B cell (primary cell): ENCODE measurements at regions not wholly inside any gene's neighbourhood (a gene's known extent, or its start where the extent isn't known, plus 50 kb on each side); places are given as distances from the start of the nearest gene placed in this dataset.

ENCODE experiments used
- ATAC-seq: fragments of 200-7000 bp; cut with Tn5 transposase; one replicate; pipeline ENCODE4 v1.10.0; 2021; ENCODE audit warnings: low read depth, mild to moderate bottlenecking, moderate number of reproducible peaks, moderate library complexity
- CTCF ChIA-PET: fragments of 350-600 bp; sonication (Branson Sonifier 250); formaldehyde crosslinking; loops from one replicate; lab custom pipeline; 2021; ENCODE audit warnings: antibody characterized with exemption, inconsistent platforms; lab: Charles Lee
- POLR2A ChIA-PET: fragments of 350-600 bp; sonication (Branson Sonifier 250); formaldehyde crosslinking; loops from one replicate; lab custom pipeline; 2021; ENCODE audit warnings: antibody characterized with exemption; lab: Charles Lee
- DNase-seq: peaks from one replicate; pipeline ENCODE4 v3.0.0; 2013
- H2AFZ ChIP-seq: 2 replicates; pipeline ENCODE4 v1.6.1; 2012; ENCODE audit warnings: mild to moderate bottlenecking, low read depth, low read length; ENCODE audit not compliant: insufficient read depth, poor library complexity, severe bottlenecking
- H3K27ac ChIP-seq, 2 donors: 1 replicate in 1 of 2; 2 replicates in 1 of 2; pipeline ENCODE4 v1.5.1; 2012 to 2013; ENCODE audit warnings: low read length in 2 of 2, mild to moderate bottlenecking in 2 of 2, moderate library complexity in 1 of 2
- H3K27me3 ChIP-seq, 4 experiments: fragments of 200-600 bp in 1 of 4; sonication (generic) in 1 of 4; replicated peaks in 1 of 4; 1 replicate in 2 of 4; 2 replicates in 2 of 4; pipeline versions ENCODE4 v1.6.1 to v1.7.0; 2013 to 2016; ENCODE audit warnings: low read length in 3 of 4, mild to moderate bottlenecking in 2 of 4, mixed read lengths in 1 of 4, moderate library complexity in 1 of 4; ENCODE audit not compliant: insufficient read depth in 4 of 4, control insufficient read depth in 3 of 4; ENCODE audit errors: control extremely low read depth in 1 of 4
- H3K36me3 ChIP-seq, 2 experiments: replicated peaks in 1 of 2; 1 replicate in 1 of 2; 2 replicates in 1 of 2; pipeline versions ENCODE4 v1.6.1 to v1.7.1; 2013; ENCODE audit warnings: low read length in 1 of 2; ENCODE audit not compliant: insufficient read depth in 2 of 2, control insufficient read depth in 1 of 2; ENCODE audit errors: control extremely low read depth in 1 of 2, extremely low read depth in 1 of 2
- H3K4me1 ChIP-seq, 2 donors: fragments of 200-600 bp in 1 of 2; sonication (generic) in 1 of 2; 1 replicate in 1 of 2; 2 replicates in 1 of 2; pipeline versions ENCODE4 v1.5.1 to v1.6.1; 2013 to 2017; ENCODE audit warnings: low read length in 2 of 2; ENCODE audit not compliant: control insufficient read depth in 2 of 2, insufficient read depth in 2 of 2
- H3K4me2 ChIP-seq: replicated peaks from 2 replicates; pipeline ENCODE3; 2012; ENCODE audit warnings: mild to moderate bottlenecking, low read depth, low read length; ENCODE audit not compliant: poor library complexity, severe bottlenecking
- H3K4me3 ChIP-seq, 5 experiments: fragments of 200-600 bp in 1 of 5; sonication (generic) in 1 of 5; 1 replicate in 3 of 5; 2 replicates in 2 of 5; pipeline versions ENCODE4 v1.5.1 to v1.7.0; 2011 to 2016; ENCODE audit warnings: low read length in 4 of 5, mild to moderate bottlenecking in 4 of 5, low read depth in 2 of 5, control low read depth in 1 of 5, moderate library complexity in 1 of 5; ENCODE audit not compliant: insufficient read depth in 1 of 5; ENCODE audit errors: control extremely low read depth in 1 of 5, extremely low read depth in 1 of 5
- H3K79me2 ChIP-seq: fragments of 200-600 bp; sonication (generic); one replicate; pipeline ENCODE4 v1.6.0; 2016; ENCODE audit warnings: low read length; ENCODE audit not compliant: control insufficient read depth, insufficient read depth
- H3K9ac ChIP-seq: fragments of 200-600 bp; sonication (generic); 2 replicates; pipeline ENCODE4 v1.6.1; 2017; ENCODE audit warnings: mild to moderate bottlenecking, low read length, moderate library complexity
- H3K9me3 ChIP-seq, 3 donors: one replicate each; pipeline versions ENCODE4 v1.6.1 to v1.7.1; 2013; ENCODE audit warnings: low read length in 2 of 3; ENCODE audit not compliant: control insufficient read depth in 2 of 3, insufficient read depth in 1 of 3; ENCODE audit errors: control extremely low read depth in 1 of 3
- H4K20me1 ChIP-seq: 2 replicates; pipeline ENCODE4 v1.6.0; 2012; ENCODE audit warnings: mild to moderate bottlenecking, low read length; ENCODE audit not compliant: insufficient read depth, control insufficient read depth, poor library complexity, severe bottlenecking
- H3K27ac Mint-ChIP-seq: one replicate; pipeline ENCODE4 v1.8.0; 2021; ENCODE audit warnings: mixed read lengths
- H3K27me3 Mint-ChIP-seq: one replicate; pipeline ENCODE4 v1.8.0; 2021; ENCODE audit warnings: mixed read lengths
- H3K4me1 Mint-ChIP-seq: one replicate; pipeline ENCODE4 v1.8.0; 2021; ENCODE audit warnings: mixed read lengths
- H3K4me3 Mint-ChIP-seq: one replicate; pipeline ENCODE4 v1.8.0; 2021; ENCODE audit warnings: mixed read lengths
- H3K9me3 Mint-ChIP-seq: one replicate; pipeline ENCODE4 v1.8.0; 2022; ENCODE audit warnings: mixed read lengths; ENCODE audit not compliant: insufficient read depth
- EZH2 ChIP-seq: IDR thresholded peaks from 2 replicates; pipeline ENCODE4 v1.6.1; 2012; ENCODE audit warnings: borderline replicate concordance, low read depth, mild to moderate bottlenecking, moderate library complexity, low read length; ENCODE audit not compliant: insufficient read depth, poor library complexity, severe bottlenecking
- WGBS: methylation state at CpG from one replicate; pipeline ENCODE4 v1.1.5; 2013; ENCODE audit warnings: missing lambda C conversion rate; ENCODE audit not compliant: insufficient coverage; 5-methylcytosine and 5-hydroxymethylcytosine counted together
- intact Hi-C: fragments of 100-400 bp; cut with micrococcal nuclease; formaldehyde crosslinking; loops from one replicate; pipeline ENCODE4 v1.10.0; 2022
- TF ChIP-seq, protein P1 (sequence below): fragments of 200-600 bp; IDR thresholded peaks from one replicate; pipeline ENCODE4 v1.8.0; 2022; ENCODE audit warnings: antibody characterized with exemption, mild to moderate bottlenecking

GRCh38 chrX:125532411-125533089 lies 212.9 kb downstream of the TEX13C start:
- Histone ChIP-seq H3K9ac (no peak overlapping the region), H4K20me1 (no peaks in the 10 kb centered on the region), H3K27me3 (no peaks in the 10 kb centered on the region), H3K4me2 (no peak overlapping the region), H3K9me3 (no peaks in the 10 kb centered on the region), H3K4me1 (no peaks in the 10 kb centered on the region), H3K27ac (no peak overlapping the region), H3K36me3 (no peaks in the 10 kb centered on the region), H3K79me2 (no peaks in the 10 kb centered on the region), H3K4me3 (no peak overlapping the region), H2AFZ (no peak overlapping the region)
- TF ChIP-seq EZH2, result no peak
- TF ChIP-seq, protein P1, sequence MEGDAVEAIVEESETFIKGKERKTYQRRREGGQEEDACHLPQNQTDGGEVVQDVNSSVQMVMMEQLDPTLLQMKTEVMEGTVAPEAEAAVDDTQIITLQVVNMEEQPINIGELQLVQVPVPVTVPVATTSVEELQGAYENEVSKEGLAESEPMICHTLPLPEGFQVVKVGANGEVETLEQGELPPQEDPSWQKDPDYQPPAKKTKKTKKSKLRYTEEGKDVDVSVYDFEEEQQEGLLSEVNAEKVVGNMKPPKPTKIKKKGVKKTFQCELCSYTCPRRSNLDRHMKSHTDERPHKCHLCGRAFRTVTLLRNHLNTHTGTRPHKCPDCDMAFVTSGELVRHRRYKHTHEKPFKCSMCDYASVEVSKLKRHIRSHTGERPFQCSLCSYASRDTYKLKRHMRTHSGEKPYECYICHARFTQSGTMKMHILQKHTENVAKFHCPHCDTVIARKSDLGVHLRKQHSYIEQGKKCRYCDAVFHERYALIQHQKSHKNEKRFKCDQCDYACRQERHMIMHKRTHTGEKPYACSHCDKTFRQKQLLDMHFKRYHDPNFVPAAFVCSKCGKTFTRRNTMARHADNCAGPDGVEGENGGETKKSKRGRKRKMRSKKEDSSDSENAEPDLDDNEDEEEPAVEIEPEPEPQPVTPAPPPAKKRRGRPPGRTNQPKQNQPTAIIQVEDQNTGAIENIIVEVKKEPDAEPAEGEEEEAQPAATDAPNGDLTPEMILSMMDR, result no peak
- Mint-ChIP-seq H3K27me3 (no peaks in the 10 kb centered on the region), H3K9me3 (no peaks in the 10 kb centered on the region), H3K27ac (no peak overlapping the region), H3K4me3 (no peak overlapping the region), H3K4me1 (no peaks in the 10 kb centered on the region)
- POLR2A ChIA-PET, result no interaction called here
- intact Hi-C loops, result no loop called here
- CTCF ChIA-PET, result no interaction called here
- no peak for DNase-seq
- 20% methylated on average over 1 of the region's 2 CpGs for WGBS
- ATAC-seq, result no peak

DNA sequence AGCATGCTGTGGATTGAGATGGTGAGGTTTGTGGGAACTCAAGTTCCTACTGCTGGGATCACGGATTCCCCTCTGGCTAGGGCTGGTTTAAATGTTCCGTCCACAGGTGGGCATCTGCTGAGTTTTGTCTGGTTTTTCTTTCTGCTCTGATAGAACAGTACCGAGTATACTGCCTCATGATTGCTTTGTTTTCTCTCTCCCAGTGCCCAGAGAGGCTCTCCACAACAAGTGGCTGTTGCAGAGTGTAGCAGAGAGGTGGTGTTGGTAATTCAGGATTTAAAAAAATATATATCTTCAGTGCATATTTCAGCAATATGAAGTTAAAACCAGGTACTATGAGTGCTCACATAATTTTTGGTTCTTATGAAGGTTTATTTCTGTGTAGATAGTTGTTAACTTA lies 213.7 kb downstream of the TEX13C start:
- no peak overlapping the region for H3K4me3 ChIP-seq
- WGBS, result no CpG with 5 or more reads among the region's 3 CpGs
- DNase-seq, result no peak
- H3K9me3 ChIP-seq, result no peaks in the 10 kb centered on the region
- no peak overlapping the region for H2AFZ ChIP-seq
- H3K4me2 ChIP-seq, result no peak overlapping the region
- no peaks in the 10 kb centered on the region for H3K79me2 ChIP-seq
- no peak for ATAC-seq
- intact Hi-C loops, result no loop called here
- CTCF ChIA-PET, result no interaction called here
- H3K9ac ChIP-seq, result no peak overlapping the region
- POLR2A ChIA-PET, result no interaction called here
- H3K27me3 ChIP-seq, result no peaks in the 10 kb centered on the region
- H4K20me1 ChIP-seq, result no peaks in the 10 kb centered on the region
- H3K4me3 Mint-ChIP-seq, result no peak overlapping the region
- no peaks in the 10 kb centered on the region for H3K9me3 Mint-ChIP-seq
- no peak overlapping the region for H3K27ac ChIP-seq
- TF ChIP-seq EZH2, result no peak
- TF ChIP-seq, protein P1, result no peak
- H3K4me1 ChIP-seq, result no peaks in the 10 kb centered on the region
- H3K36me3 ChIP-seq, result no peaks in the 10 kb centered on the region
- H3K27me3 Mint-ChIP-seq, result no peaks in the 10 kb centered on the region
- no peak overlapping the region for H3K27ac Mint-ChIP-seq
- no peaks in the 10 kb centered on the region for H3K4me1 Mint-ChIP-seq
